Hematopoietic multipotent progenitor cell treated with erythropoietin and hydrocortisone succinate and interleukin-3 and kit ligand, for 6 days (in vitro differentiated cells): ENCODE measurements at regions not wholly inside any gene's neighbourhood (a gene's known extent, or its start where the extent isn't known, plus 50 kb on each side); places are given as distances from the start of the nearest gene placed in this dataset.
A peak's percentile ranks its signal among the peaks of the same experiment; 100 is the strongest.

Experiments
- DNase-seq: peaks from one replicate; pipeline ENCODE4 v3.0.0-alpha.2; 2015

GRCh38 chr2:43084699-43085091 is 141.7 kb downstream of the ZFP36L2 start:
- DNase-seq: no peak

GRCh38 chr2:43083710-43084698 is 142.4 kb downstream of the ZFP36L2 start:
- DNase-seq: no peak

- DNase-seq: no peak
Observed at GRCh38 chr2:43082903-43083677, 143.3 kb downstream of the ZFP36L2 start.

GRCh38 chr2:43082111-43082894 is 144.1 kb downstream of the ZFP36L2 start:
- no peak for DNase-seq

- DNase-seq: no peak
Observed at GRCh38 chr2:43081131-43081765, 145.2 kb downstream of the ZFP36L2 start.

GRCh38 chr2:43080571-43081021 is 145.8 kb downstream of the ZFP36L2 start:
- DNase-seq: no peak

- no peak for DNase-seq
Observed at GRCh38 chr2:43078781-43079755, 147.3 kb downstream of the ZFP36L2 start.

- no peak for DNase-seq
Observed at GRCh38 chr2:43078301-43078700, 148.1 kb downstream of the ZFP36L2 start.

GRCh38 chr2:43077876-43078275 is 148.5 kb downstream of the ZFP36L2 start:
- no peak for DNase-seq

GRCh38 chr2:43076676-43077075 is 149.7 kb downstream of the ZFP36L2 start:
- no peak for DNase-seq

- no peak for DNase-seq
Observed at GRCh38 chr2:43075811-43076585, 150.4 kb downstream of the ZFP36L2 start.

GRCh38 chr2:43075054-43075593 is 151.3 kb downstream of the ZFP36L2 start:
- peak; percentile 14 for DNase-seq

- DNase-seq: no peak
Observed at GRCh38 chr2:43074592-43075053, 151.8 kb downstream of the ZFP36L2 start.

GRCh38 chr2:43074052-43074451 is 152.4 kb downstream of the ZFP36L2 start:
- no peak for DNase-seq

- peak; percentile 91 for DNase-seq
Observed at GRCh38 chr2:43073401-43073825, 153.0 kb downstream of the ZFP36L2 start.

- no peak for DNase-seq
Observed at GRCh38 chr2:43071599-43072550, 154.5 kb downstream of the ZFP36L2 start.

GRCh38 chr2:43070676-43071502 is 155.5 kb downstream of the ZFP36L2 start:
- no peak for DNase-seq

- no peak for DNase-seq
Observed at GRCh38 chr2:43070030-43070429, 156.4 kb downstream of the ZFP36L2 start.
